Breast epithelium (tissue), 3 donors: ENCODE measurements at regions not wholly inside any gene's neighbourhood (a gene's known extent, or its start where the extent isn't known, plus 50 kb on each side); places are given as distances from the start of the nearest gene placed in this dataset.

Source experiments
- CTCF ChIP-seq, 3 donors: fragments of 450-650 bp; IDR thresholded peaks; one replicate each; pipeline ENCODE4 v1.5.1; 2016 to 2017; ENCODE audit warnings: antibody characterized with exemption in 3 of 3, mild to moderate bottlenecking in 3 of 3, moderate library complexity in 3 of 3
- POLR2A ChIP-seq: fragments of 450-650 bp; IDR thresholded peaks from one replicate; pipeline ENCODE4 v1.6.1; 2016; ENCODE audit warnings: antibody characterized with exemption, mild to moderate bottlenecking, moderate library complexity

GRCh38 chr2:14358339-14358738 lies 274.2 kb upstream of the LRATD1 start:
- no peak for TF ChIP-seq CTCF (IDR thresholded peaks at IDR 0.05)
- no peak for TF ChIP-seq POLR2A
